IPS-NIHi7 (cell line): ENCODE measurements at regions not wholly inside any gene's neighbourhood (a gene's known extent, or its start where the extent isn't known, plus 50 kb on each side); places are given as distances from the start of the nearest gene placed in this dataset.

ENCODE experiments used
- DNase-seq: peaks from one replicate; pipeline ENCODE4 v3.0.0; 2012; ENCODE audit warnings: mixed read lengths; ENCODE audit errors: extremely low spot score

DNA sequence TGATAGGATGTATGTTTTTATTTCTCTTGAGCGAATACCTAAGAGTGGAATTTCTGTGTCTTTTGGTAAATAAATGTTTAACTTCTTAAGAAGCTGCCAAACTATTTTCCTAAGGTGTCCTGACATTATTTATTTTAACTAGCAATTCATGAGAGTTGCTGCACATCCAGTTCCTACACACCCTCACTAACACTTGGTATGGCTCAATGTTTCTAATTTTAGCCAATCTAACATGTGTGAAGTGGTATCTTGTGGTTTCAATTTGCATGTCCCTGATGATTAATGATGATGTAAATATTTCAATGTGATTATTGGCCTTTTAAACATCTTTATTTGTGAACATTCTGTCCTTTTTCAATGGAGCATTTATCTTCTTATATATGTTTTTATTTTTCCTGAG, 2095.5 kb upstream of the C9orf72 start:
- no peak for DNase-seq

DNA sequence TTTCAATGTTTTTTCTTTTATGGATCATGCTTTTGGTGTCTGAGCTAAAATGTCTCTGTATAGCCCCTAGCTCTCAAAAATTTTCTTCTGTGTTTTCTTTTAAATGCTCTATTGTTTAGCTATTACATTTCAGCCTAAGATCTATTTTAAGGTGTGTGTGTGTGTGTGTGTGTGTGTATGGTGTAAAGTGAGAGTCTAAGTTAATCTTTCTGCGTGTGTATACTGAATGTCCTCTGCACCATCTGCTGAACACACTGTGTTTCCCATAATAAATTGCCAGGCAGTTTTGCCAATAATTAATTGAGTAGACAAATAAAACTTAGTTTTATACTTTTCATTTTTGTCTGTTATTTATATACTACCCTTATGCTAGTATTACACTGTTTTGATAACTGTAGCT, 2096.3 kb upstream of the C9orf72 start:
- no peak for DNase-seq

DNA sequence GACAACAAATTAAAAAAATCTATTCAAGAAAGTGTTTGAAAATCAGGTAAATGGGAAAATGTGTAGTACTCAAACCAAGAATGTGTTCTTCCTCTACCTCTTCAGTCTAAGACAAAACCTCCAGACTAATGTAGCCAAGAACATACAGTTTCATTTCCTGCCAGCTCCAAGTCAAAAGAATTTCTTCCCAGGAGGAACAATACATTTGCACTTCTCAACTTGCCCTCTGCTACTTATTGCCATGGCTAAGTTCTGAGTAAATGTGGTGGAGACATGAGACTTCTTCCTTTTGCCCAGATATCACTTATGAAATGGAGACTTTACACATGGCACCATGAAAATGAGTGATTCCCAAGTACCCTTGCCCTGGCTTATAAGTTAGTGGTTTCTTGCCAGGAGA, 2112.2 kb upstream of the C9orf72 start:
- DNase-seq = no peak

DNA sequence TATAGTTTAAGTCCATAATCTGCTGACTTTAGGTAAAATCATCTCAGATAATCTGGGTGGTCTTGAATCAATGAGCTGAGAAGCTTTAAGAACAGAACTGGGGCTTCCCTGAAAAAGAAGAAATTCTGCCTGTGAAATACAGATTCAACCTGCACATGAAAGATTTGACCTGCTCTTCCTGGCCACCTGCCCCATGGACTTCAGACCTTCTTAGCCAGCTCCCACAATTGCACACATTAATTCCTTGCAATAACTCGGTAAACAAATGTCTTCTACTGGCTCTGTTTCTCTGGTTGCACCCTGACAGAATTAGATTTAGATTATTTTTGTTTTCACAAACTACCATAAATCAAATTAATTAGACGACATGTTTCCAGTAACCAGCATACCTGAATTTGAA, 2117.9 kb upstream of the C9orf72 start:
- DNase-seq = no peak

DNA sequence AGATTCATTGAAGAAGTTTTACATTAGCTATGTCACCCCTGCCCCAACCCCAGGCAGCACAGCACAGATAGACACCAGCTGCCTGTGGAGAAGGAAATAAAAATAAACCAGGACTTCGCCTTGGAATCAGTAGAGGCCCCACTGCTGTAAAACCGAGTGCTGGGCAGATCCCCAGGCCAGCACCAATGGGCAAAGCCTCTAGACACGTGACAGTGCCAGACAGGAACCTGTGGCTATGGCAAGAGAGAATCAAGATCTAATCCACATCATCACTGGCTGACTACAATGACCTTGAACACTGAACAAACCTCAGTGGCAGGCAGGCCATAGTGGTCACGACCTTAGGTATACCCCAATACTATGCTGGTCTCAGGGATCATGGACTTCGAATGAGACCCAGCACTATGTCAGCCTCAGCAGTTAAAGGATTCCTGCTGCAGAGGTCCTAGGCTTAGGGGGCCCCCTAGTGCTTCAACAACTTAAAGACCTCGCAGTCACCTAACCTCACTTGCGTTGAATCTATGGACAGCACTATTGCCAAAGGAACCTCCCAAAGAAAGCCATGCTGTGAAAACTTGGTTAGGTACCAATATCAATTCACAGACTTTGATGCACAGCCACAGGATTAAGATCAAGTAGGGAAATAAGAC, 2118.6 kb upstream of the C9orf72 start:
- peak; percentile 71 for DNase-seq

DNA sequence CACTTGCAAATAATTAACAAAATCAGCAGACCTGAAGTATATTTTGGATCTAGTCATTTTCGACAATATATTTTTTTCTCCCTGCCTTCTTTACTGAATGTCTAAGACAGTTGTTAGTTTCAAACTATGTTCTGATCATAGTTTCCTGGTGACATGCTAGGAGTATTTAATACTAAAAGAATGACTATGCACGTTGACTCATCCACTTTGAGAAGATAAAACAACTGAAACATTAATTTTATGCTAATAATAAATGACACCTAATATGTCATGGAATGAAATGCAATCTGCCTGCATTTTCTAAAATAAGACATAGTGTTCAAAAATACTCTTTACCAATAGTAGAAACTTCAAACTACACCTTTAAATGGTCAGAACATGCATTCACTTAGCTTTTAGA, 2123.7 kb upstream of the C9orf72 start:
- no peak for DNase-seq

DNA sequence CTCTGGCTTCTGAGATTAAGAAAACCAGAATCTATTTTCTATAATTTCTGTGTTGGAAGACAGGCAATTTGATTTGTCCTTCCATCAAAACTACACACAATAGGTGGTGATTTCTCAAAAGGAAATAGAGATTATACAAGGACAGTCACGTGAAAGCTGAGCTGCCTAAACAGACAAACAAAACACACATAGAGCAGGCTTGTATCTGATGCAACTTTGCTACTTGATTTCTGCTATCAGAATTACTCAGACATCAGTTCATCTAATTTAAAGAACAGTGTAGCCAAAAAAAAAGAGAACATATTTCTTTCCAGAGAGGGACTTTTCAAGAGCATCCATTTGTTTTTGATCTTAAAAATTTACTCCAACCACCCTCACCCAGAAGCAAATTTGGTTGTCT, 2128.3 kb upstream of the C9orf72 start:
- DNase-seq = no peak

DNA sequence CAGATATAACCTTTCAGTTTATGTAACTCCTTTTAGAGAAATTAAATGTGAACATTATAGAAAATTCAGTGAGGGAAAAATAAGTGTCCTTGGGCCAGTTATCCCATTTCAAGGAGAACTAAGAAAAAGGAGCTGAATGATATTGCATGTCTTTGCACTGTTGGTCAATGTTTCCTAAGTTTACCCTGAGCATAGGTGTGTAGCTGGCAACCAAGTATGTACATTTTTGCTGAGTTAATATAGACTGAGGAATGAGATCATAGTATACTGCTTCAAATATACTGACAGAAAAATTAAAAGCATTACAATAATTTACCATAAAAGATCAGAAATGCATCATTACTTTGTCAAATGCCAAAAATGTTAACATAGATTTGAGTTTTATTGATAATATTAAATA, 2128.7 kb upstream of the C9orf72 start:
- no peak for DNase-seq

DNA sequence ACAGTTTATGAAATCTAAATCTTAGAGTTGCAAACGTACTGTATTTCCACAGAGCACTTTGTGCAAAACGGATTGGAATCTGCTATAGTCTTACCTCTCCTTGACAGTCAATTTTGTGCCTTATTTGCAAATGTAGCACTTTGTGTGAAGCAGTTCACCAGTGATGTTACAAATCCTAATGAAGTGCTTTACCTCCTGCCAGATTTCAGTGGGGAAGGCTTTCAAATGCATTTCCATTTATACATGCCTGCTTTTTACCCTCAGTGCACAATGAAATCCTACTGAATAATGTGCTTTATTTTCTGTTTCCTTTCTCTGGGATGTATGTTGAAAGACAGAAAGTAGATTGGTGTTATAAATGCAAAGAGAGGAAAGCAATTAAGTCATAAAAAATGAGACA, 2141.6 kb upstream of the C9orf72 start:
- no peak for DNase-seq

DNA sequence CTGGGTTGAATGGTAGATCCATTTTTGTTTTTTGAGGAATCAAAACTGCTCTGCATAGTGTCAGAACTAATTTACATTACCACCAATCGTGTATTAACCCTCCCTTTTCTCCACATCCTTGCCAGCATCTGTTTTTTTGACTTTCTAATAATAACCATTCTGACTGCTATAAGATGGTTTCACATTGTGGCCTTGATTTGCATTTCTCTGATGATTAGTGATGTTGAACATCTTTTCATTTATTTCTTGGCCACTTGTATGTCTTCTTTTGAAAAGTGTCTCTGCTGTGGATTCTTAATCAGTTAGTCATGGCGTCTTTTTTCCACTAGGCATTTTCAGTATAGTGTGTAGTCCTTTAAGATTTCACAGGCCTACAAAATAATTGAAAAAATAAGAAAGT, 2144.3 kb upstream of the C9orf72 start:
- DNase-seq = no peak

DNA sequence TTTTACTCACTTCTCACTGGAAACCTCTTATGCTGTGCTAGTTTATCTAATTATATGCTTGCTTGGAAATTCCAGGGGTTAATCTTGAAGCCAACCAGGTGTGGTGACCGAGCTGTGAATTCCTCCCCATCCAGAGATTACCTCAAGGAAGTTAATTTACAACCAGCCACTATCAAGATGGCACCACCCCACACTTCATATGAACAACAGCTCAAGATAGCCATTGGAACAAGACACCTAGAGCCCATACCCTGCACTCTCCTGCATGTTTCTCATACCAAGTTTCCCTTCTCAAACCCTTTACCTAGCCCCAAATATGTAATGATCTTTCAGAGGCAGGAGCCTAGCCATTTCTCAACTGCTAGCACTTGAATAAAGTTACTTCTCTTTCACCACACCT, 2156.9 kb upstream of the C9orf72 start:
- no peak for DNase-seq

DNA sequence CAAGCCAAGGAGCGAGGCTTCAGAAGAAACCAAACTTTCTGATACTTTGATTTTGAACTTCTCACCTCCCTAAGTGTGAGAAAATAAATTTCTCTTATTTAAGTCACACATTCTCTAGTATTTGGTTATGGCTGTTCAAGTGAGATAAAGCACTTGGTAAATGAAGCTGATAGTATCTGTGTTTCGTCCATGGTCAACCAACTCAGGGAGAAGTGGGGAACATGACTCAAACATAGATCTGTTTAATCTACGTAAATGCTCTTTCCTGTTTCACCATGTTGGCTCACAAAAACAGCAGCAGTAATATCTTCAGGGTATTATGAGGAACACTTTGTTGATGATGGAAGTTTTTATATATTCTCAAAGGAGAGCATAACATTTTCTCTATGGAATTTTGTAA, 2167.2 kb upstream of the C9orf72 start:
- no peak for DNase-seq

DNA sequence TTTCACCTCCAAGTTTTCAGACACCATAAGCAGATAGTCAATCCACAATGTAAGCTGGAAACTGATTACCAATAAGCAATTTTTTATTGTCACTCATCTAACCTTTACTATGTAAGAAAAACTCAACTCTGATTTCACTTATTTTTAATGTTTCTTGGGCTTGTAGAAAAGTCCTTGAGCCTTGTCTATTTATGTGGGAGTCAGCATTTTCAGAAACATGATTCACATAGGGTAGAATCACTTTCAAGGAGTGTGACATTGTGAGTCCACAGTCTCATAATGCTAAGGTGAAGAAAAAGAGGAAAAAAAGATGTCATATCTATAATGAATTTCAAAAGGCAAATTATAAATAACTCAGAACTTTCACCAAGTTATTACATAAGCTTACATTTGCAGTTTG, 2167.9 kb upstream of the C9orf72 start:
- no peak for DNase-seq

DNA sequence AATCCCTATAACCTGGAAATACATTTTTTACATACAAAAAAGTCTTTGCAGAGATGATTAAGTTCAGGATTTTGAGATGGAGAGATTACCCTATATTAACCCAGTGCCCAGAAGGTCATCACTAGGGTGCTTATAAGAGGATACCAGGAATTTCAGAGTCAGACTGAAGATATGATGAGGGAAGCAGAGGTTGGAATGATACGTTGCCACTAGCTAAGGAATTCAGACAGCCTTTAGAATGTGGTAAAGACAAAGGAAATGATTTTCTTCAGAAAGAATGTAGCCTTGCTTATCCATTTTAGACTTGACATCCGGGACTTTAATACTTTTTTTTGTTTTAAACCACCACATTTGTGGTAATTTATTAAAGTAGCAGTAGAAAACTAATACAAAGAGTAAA, 2176.8 kb upstream of the C9orf72 start:
- no peak for DNase-seq

DNA sequence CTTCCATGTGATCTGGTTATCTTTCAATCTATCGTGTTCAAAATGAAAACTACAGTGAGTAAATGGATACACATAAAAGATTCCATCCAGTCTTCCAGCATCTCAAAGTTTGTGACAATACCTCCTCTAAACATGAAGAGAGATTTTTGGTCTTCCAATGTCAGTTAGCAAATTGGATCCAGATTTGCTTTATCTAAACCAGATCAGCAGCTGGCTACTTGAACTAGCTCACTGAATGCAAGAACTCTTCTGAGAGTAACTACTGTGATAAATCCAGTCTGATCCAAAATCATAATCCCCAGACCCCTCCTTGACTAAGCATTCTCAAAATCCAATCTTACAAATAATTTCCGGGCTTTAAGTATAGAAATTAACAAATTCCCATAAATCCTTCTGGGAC, 2177.9 kb upstream of the C9orf72 start:
- no peak for DNase-seq

DNA sequence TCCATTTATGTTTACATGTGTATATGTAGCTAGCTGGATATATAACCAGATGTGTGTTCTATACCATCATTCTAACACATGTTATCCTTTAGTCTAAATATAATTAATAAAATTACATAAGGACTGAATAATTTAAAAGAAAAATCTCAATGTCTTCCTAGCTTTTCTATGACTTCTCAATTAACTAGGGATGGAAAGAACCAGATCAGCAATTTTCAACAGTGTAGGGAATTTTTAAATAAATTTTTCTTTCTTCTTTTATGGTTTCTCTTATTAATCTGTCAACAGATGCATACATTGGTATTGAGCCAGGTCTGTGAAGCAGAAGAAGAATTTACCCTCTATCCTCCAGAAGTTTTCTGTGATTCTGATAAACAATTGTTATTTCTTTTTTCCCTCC, 2180.4 kb upstream of the C9orf72 start:
- DNase-seq = no peak

DNA sequence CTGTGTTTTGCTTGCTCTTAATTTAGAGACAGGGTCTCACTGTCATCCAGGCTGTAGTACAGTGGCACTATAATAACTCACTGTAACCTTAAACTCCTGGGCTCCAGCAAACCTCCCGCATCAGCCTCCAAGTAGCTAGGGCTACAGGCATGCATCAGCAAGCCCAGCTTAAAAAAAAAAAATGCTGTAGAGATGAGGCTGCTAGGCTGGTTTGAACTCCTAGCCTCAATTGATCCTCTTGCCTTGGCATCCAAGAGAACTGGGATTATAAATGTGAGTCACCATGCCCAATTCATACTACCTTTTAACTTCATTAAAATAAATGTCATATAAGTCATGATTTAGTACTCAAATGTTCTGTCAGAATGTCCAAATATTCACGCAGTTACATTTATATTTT, 2195.7 kb upstream of the C9orf72 start:
- no peak for DNase-seq

DNA sequence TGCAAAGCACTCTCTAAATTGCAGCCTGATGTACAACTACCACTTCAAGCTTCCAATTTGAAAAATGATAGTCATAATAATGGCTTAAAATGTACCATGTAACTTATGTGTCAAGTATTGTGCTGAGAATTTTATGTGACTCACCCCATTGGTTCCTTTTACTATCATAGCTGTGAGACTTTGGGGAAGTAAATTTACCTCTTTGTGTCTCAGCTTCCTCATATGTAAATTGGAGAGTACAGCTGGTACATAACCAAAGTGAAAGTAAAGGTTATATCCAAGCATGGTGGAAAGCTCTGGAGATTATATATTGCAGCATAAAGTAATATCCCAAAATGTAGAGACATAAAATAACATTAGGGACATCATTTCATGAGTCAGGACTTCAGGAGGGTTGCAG, 2200.4 kb upstream of the C9orf72 start:
- DNase-seq = no peak

DNA sequence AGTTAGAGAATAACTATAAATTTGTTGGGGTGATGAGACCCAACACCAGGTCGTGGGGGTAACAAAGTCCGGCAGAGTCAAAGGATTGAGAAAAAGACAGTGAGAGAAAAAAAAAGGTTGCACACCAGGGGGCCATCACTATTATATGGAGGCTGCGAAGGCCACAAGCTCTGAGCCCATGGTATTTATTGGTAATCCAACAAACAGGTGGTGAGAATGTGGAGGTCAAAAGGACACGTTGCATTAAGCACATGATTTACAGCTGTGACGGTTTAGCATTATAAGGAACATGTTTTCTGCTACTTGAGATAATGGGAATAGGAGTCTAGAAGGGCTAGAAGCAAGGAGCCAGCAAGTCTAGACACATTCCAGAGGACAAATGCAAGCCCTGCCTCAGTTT, 2202.2 kb upstream of the C9orf72 start:
- no peak for DNase-seq

DNA sequence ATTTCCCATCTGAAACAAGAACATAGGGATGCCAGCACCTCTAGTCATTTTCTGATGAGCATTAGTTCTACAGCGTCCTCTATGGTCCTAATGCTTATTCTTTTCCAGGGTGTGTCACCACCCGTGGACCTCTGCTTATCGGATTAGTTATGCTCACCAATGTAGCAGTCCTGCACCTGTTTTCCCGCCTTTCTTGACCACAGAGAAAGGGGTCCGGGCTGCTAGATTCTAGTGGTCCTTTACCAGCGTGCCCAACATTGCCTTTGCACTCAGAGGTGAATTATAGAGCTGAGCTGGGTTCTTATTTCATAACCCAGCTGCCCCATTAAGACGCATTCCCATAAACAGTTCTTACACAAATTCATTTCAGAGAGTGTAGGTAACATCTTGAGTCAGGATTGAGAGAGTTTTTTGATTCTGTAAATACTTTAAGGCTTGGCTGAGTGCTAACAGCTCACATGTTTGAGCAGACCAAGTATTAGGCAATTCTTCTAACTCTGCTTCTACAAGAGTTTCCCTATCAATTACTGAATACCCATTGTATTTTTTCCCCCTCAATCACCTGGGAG, 2205.1 kb upstream of the C9orf72 start:
- DNase-seq = no peak

DNA sequence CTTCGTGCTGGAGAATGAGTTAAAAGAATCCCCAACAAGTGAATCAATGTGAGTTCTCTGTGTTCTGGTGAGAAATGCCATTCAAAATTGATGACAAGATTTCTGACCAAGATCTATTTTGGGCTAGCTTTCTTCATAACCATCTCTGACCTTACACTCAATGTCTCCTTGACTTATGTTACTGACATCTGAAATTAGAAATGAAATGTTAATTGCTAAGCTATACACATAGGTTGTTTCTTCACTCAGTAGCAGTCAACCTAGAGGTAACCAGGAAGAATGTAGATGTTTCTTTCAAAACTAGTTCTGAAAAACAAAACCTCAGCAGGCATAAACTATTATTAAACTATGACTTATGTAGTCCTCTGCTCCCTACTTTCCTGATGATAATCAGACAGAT, 2220.7 kb upstream of the C9orf72 start:
- no peak for DNase-seq

DNA sequence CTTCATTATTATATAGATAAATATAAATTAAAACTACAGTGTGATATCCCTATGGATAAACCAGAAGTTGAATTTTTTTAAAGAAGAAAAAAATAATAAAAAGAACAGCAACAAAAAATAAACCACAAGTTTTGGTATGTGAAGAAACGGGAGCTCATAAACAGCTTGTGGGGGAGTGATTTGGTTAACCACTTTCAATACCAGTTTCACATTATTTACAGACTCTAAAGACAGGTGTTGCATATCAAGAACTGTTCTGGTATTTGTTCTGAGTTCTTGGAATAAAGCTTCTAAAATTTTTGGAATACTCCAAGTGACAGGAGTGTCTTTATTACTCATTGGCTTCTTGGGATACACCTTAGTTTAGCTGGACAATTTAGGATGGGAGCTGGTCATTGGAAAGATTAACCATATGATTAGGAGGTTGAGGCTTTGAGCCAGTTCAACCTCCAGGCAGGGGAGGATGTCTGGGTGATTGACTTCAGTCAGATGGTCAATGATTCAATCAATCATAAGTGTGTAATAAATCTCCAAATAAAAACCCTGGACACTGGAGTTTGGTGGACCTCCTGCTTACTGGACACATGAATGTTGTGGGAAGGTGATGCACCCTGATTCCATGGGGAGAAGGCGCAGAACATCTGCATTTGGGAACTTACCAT, 2223.1 kb upstream of the C9orf72 start:
- DNase-seq = no peak

DNA sequence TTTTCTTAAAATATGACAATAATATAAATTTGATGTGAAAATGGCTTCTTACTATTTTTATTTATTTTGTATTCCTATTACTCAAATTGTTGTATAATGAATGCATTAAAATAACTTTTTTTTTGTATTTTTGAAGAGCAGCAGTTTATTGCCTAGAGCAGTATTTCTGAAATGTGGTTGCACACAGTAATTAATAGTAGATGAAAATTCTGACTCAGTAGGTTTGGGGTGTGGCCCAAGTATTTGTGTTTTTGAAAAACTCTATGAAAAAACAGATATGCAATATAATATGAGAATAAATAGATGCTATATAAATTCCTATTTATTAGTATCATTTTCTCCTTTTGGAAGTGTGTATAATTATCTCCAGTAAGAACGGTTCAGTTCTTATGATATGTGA, 2225.3 kb upstream of the C9orf72 start:
- no peak for DNase-seq

DNA sequence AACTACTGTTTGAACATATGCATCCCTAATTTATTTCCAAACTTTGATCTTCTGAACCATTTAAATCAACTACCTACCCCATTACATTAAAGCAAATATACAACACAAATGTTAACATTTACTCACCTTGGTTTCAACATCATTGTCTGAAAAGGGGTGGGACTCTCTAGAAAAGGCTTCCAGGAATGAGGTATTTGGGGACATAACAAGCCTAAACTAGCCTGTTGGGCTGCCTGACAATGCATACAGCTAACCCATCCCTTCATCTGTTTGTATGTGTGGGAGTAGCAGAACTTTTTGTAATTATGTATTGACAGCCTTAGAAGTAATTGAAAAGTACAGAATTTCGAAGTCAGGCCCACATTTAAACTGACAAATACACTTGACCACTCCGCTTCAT, 2225.9 kb upstream of the C9orf72 start:
- DNase-seq = no peak
